H1 (cell line): ENCODE measurements at regions not wholly inside any gene's neighbourhood (a gene's known extent, or its start where the extent isn't known, plus 50 kb on each side); places are given as distances from the start of the nearest gene placed in this dataset.

Experiments
- CTCF ChIA-PET: fragments of 300-600 bp; sonication (Branson Sonifier 250); formaldehyde crosslinking; loops from one replicate; lab custom pipeline; 2021; ENCODE audit not compliant: partially characterized antibody; lab: Charles Lee
- POLR2A ChIA-PET: fragments of 300-600 bp; sonication (Branson Sonifier 250); formaldehyde crosslinking; loops from one replicate; lab custom pipeline; 2021; ENCODE audit warnings: inconsistent platforms; ENCODE audit not compliant: partially characterized antibody; lab: Charles Lee
- DNase-seq, 2 experiments: peaks; one replicate each; pipeline versions ENCODE4 v3.0.0 to v3.0.0-alpha.2; 2010 to 2022; ENCODE audit warnings: low spot score in 2 of 2, low read depth in 1 of 2, mixed read lengths in 1 of 2
- FAIRE-seq: peaks from 2 replicates; lab custom pipeline; 2011; peaks lifted over from hg19 to GRCh38; lab: Jason Lieb, UNC
- H2AFZ ChIP-seq: 2 replicates; pipeline ENCODE4 v1.8.1; 2012; ENCODE audit warnings: low read length, inconsistent platforms
- H2AK5ac ChIP-seq: 2 replicates; pipeline ENCODE4 v1.6.1; 2013; ENCODE audit warnings: low read depth, low read length
- H2BK120ac ChIP-seq: replicated peaks from 2 replicates; pipeline ENCODE3; 2013; ENCODE audit warnings: low read depth, low read length, inconsistent platforms
- H2BK12ac ChIP-seq: 2 replicates; pipeline ENCODE4 v1.6.1; 2013; ENCODE audit warnings: low read depth, low read length
- H2BK15ac ChIP-seq: 2 replicates; pipeline ENCODE4 v1.6.1; 2013; ENCODE audit warnings: low read length
- H2BK20ac ChIP-seq: 2 replicates; pipeline ENCODE4 v1.6.1; 2013; ENCODE audit warnings: low read length
- H2BK5ac ChIP-seq: 2 replicates; pipeline ENCODE4 v1.6.1; 2013; ENCODE audit warnings: low read depth, low read length
- H3K14ac ChIP-seq: 2 replicates; pipeline ENCODE4 v1.6.1; 2013; ENCODE audit warnings: inconsistent platforms; ENCODE audit not compliant: insufficient read length
- H3K18ac ChIP-seq: 2 replicates; pipeline ENCODE4 v1.6.1; 2013; ENCODE audit warnings: low read length; ENCODE audit errors: extremely low read depth
- H3K23ac ChIP-seq: 2 replicates; pipeline ENCODE4 v1.6.1; 2013; ENCODE audit warnings: inconsistent platforms; ENCODE audit not compliant: insufficient read length
- H3K23me2 ChIP-seq: 2 replicates; pipeline ENCODE4 v1.6.1; 2013; ENCODE audit warnings: low read depth, low read length
- H3K27ac ChIP-seq: 2 replicates; pipeline ENCODE4 v1.6.1; 2011; ENCODE audit warnings: low read depth, low read length, inconsistent platforms
- H3K27me3 ChIP-seq, 4 experiments: replicated peaks in 1 of 4; 1 replicate in 1 of 4; 2 replicates in 3 of 4; pipeline versions ENCODE4 v1.6.1 to v1.8.1; 2011 to 2013; ENCODE audit warnings: low read length in 3 of 4, mild to moderate bottlenecking in 3 of 4, inconsistent platforms in 2 of 4, mixed read lengths in 2 of 4, moderate library complexity in 1 of 4; ENCODE audit not compliant: control insufficient read depth in 3 of 4, insufficient read depth in 3 of 4; ENCODE audit errors: extremely low read depth in 1 of 4
- H3K36me3 ChIP-seq, 4 experiments: 2 replicates each; pipeline versions ENCODE4 v1.6.1 to v1.8.1; 2011 to 2013; ENCODE audit warnings: mild to moderate bottlenecking in 4 of 4, low read length in 3 of 4, moderate library complexity in 2 of 4, control low read depth in 1 of 4, inconsistent platforms in 1 of 4; ENCODE audit not compliant: insufficient read depth in 4 of 4, control insufficient read depth in 2 of 4
- H3K4ac ChIP-seq: replicated peaks from 2 replicates; pipeline ENCODE3; 2013; ENCODE audit warnings: low read length, low read depth, mixed read lengths, inconsistent platforms; ENCODE audit not compliant: insufficient read length
- H3K4me1 ChIP-seq, 4 experiments: replicated peaks in 1 of 4; 1 replicate in 1 of 4; 2 replicates in 3 of 4; pipeline versions ENCODE4 v1.6.1 to v1.8.1; 2011 to 2013; ENCODE audit warnings: low read length in 3 of 4, inconsistent platforms in 2 of 4, mixed read lengths in 1 of 4; ENCODE audit not compliant: insufficient read depth in 4 of 4, control insufficient read depth in 3 of 4
- H3K4me2 ChIP-seq, 2 experiments: 2 replicates each; pipeline versions ENCODE4 v1.6.1 to v1.8.1; 2011 to 2013; ENCODE audit warnings: low read depth in 2 of 2, low read length in 2 of 2, control low read depth in 1 of 2, inconsistent platforms in 1 of 2, mild to moderate bottlenecking in 1 of 2; ENCODE audit not compliant: insufficient read depth in 1 of 2
- H3K4me3 ChIP-seq, 4 experiments: fragments of 200-600, 300-600 bp in 1 of 4; sonication (generic), shearing (Covaris generic), sonication (Bioruptor Twin) in 1 of 4; 2 replicates each; pipeline versions ENCODE4 v1.5.1 to v1.8.1; 2011 to 2016; ENCODE audit warnings: low read length in 4 of 4, low read depth in 3 of 4, control low read depth in 2 of 4, inconsistent platforms in 2 of 4, mild to moderate bottlenecking in 2 of 4, mixed read lengths in 1 of 4, moderate library complexity in 1 of 4; ENCODE audit not compliant: insufficient read depth in 2 of 4; ENCODE audit errors: extremely low read depth in 1 of 4
- H3K56ac ChIP-seq: replicated peaks from 2 replicates; pipeline ENCODE3; 2013; ENCODE audit warnings: low read depth, mild to moderate bottlenecking, mixed read lengths, low read length, inconsistent platforms; ENCODE audit not compliant: insufficient read length
- H3K79me1 ChIP-seq: 2 replicates; pipeline ENCODE4 v1.6.1; 2013; ENCODE audit warnings: low read depth, low read length, control low read depth
- H3K79me2 ChIP-seq, 2 experiments: 2 replicates each; pipeline versions ENCODE4 v1.6.1 to v1.8.1; 2012 to 2013; ENCODE audit warnings: low read length in 2 of 2, mild to moderate bottlenecking in 2 of 2, inconsistent platforms in 1 of 2; ENCODE audit not compliant: insufficient read depth in 2 of 2, control insufficient read depth in 1 of 2
- H3K9ac ChIP-seq, 4 experiments: replicated peaks in 1 of 4; 1 replicate in 1 of 4; 2 replicates in 3 of 4; pipeline versions ENCODE4 v1.6.1 to v1.8.1; 2011 to 2013; ENCODE audit warnings: low read depth in 3 of 4, low read length in 3 of 4, control low read depth in 2 of 4, mild to moderate bottlenecking in 2 of 4, moderate library complexity in 2 of 4, inconsistent platforms in 1 of 4; ENCODE audit errors: extremely low read depth in 1 of 4
- H3K9me3 ChIP-seq, 2 experiments: 2 replicates each; pipeline versions ENCODE4 v1.6.1 to v1.8.1; 2012 to 2013; ENCODE audit warnings: mild to moderate bottlenecking in 2 of 2, moderate library complexity in 2 of 2, control low read depth in 1 of 2, inconsistent platforms in 1 of 2, low read depth in 1 of 2, low read length in 1 of 2, mixed read lengths in 1 of 2; ENCODE audit not compliant: insufficient read depth in 2 of 2
- H4K20me1 ChIP-seq, 2 experiments: replicated peaks in 1 of 2; 2 replicates each; pipeline versions ENCODE3 to v1.8.1; 2011 to 2013; ENCODE audit warnings: inconsistent platforms in 2 of 2, low read length in 2 of 2, mild to moderate bottlenecking in 1 of 2; ENCODE audit not compliant: insufficient read depth in 2 of 2, control insufficient read depth in 1 of 2
- H4K5ac ChIP-seq: 2 replicates; pipeline ENCODE4 v1.6.1; 2013; ENCODE audit warnings: low read length, low read depth, mixed read lengths, inconsistent platforms; ENCODE audit not compliant: insufficient read length
- H4K8ac ChIP-seq: 2 replicates; pipeline ENCODE4 v1.8.0; 2013; ENCODE audit warnings: mild to moderate bottlenecking, moderate library complexity, low read length, inconsistent platforms; ENCODE audit not compliant: insufficient read depth; ENCODE audit errors: extremely low read depth
- H4K91ac ChIP-seq: replicated peaks from 2 replicates; pipeline ENCODE3; 2013; ENCODE audit warnings: low read length, mixed read lengths, inconsistent platforms; ENCODE audit not compliant: insufficient read length
- HDAC2 ChIP-seq, 2 experiments: fragments of 300-600 bp in 1 of 2; sonication (generic) in 1 of 2; IDR thresholded peaks; 2 replicates each; pipeline ENCODE4 v1.6.1; 2011 to 2012; ENCODE audit warnings: low read depth in 2 of 2, low read length in 2 of 2, mild to moderate bottlenecking in 2 of 2, moderate library complexity in 2 of 2, borderline replicate concordance in 1 of 2, inconsistent platforms in 1 of 2
- HDAC6 ChIP-seq: IDR thresholded peaks from one replicate; pipeline ENCODE4 v1.7.1; 2012; ENCODE audit warnings: low read depth, mild to moderate bottlenecking, inconsistent platforms, low read length, moderate library complexity
- NRF1 ChIP-seq: IDR thresholded peaks from 2 replicates; pipeline ENCODE4 v1.6.1; 2011; ENCODE audit warnings: mild to moderate bottlenecking, low read depth, low read length, improper control_type of control experiment
- POLR2A ChIP-seq, 2 experiments: IDR thresholded peaks; 1 replicate in 1 of 2; 2 replicates in 1 of 2; pipeline ENCODE4 v1.6.1; 2011; ENCODE audit warnings: low read depth in 2 of 2, low read length in 2 of 2, mild to moderate bottlenecking in 2 of 2; ENCODE audit errors: control extremely low read depth in 1 of 2
- POLR2AphosphoS5 ChIP-seq: IDR thresholded peaks from 2 replicates; pipeline ENCODE4 v1.6.1; 2011; ENCODE audit warnings: low read depth, low read length
- POU5F1 ChIP-seq: IDR thresholded peaks from 2 replicates; pipeline ENCODE4 v1.6.1; 2011; ENCODE audit warnings: low read depth, mild to moderate bottlenecking, low read length, moderate library complexity
- RNF2 ChIP-seq: fragments of 200-900, 300-1000 bp; sonication (generic); IDR thresholded peaks from 2 replicates; pipeline ENCODE4 v1.7.1; 2016; ENCODE audit warnings: borderline replicate concordance, low read depth, mild to moderate bottlenecking, antibody characterized with exemption, low read length; ENCODE audit not compliant: poor library complexity, severe bottlenecking; ENCODE audit errors: missing control alignments
- RXRA ChIP-seq: IDR thresholded peaks from 2 replicates; pipeline ENCODE4 v1.6.1; 2011; ENCODE audit warnings: low read depth, mild to moderate bottlenecking, low read length, moderate library complexity; ENCODE audit not compliant: insufficient read depth
- SIRT6 ChIP-seq: IDR thresholded peaks from one replicate; pipeline ENCODE4 v1.7.1; 2012; ENCODE audit warnings: low read length, inconsistent platforms
- SP2 ChIP-seq: IDR thresholded peaks from 2 replicates; pipeline ENCODE4 v1.6.1; 2012; ENCODE audit warnings: mild to moderate bottlenecking, low read length, inconsistent platforms
- TAF1 ChIP-seq: IDR thresholded peaks from 2 replicates; pipeline ENCODE4 v1.6.1; 2011; ENCODE audit warnings: mild to moderate bottlenecking, low read depth, low read length
- TEAD4 ChIP-seq: IDR thresholded peaks from 2 replicates; pipeline ENCODE4 v1.6.1; 2012; ENCODE audit warnings: low read depth, low read length, inconsistent platforms, mixed read lengths
- WGBS, 2 experiments: shearing (Covaris generic) in 1 of 2; methylation state at CpG; one replicate each; pipeline versions ENCODE4 v1.1.6 to v1.1.7; 2013 to 2015; ENCODE audit warnings: low lambda C conversion rate in 2 of 2, mixed read lengths in 2 of 2, inconsistent platforms in 1 of 2, low coverage in 1 of 2, missing lambda C conversion rate in 1 of 2; ENCODE audit not compliant: insufficient replicate concordance in 2 of 2, insufficient coverage in 1 of 2, insufficient read length in 1 of 2; ENCODE audit errors: extremely low coverage in 1 of 2, missing lambda C conversion rate in 1 of 2; 5-methylcytosine and 5-hydroxymethylcytosine counted together

- no peaks in the 10 kb centered on the region; a peak in 1 of 8 replicates for H3K36me3 ChIP-seq
- no peak for TF ChIP-seq POLR2A (IDR thresholded peaks at IDR 0.05; ENCODE audit: control extremely low read depth in 1 of 2, low read depth in 2 of 2, low read length in 2 of 2)
- no peak for TF ChIP-seq HDAC6
- TF ChIP-seq POLR2AphosphoS5: no peak
- no peak for TF ChIP-seq SP2
- no peak for TF ChIP-seq RNF2
- no peak for TF ChIP-seq RXRA
- TF ChIP-seq TAF1: no peak
- TF ChIP-seq POU5F1: no peak
- TF ChIP-seq SIRT6: no peak
- TF ChIP-seq NRF1: no peak
- no peak for TF ChIP-seq HDAC2 (IDR thresholded peaks at IDR 0.05; ENCODE audit: borderline replicate concordance in 1 of 2, low read depth in 2 of 2, low read length in 2 of 2)
- TF ChIP-seq TEAD4: no peak
- peak overlapping the region in 1 of 4 experiments; percentile 19; a peak in 1 of 8 replicates for H3K4me3 ChIP-seq
- no peak overlapping the region for H4K91ac ChIP-seq
- peaks cover 9 to 10% of the 10 kb centered on the region in 2 experiments; a peak in 3 of 4 replicates for H3K9me3 ChIP-seq
- no peak for FAIRE-seq
- H4K20me1 ChIP-seq: no peaks in the 10 kb centered on the region
- no peak overlapping the region for H3K23ac ChIP-seq
- no peaks in the 10 kb centered on the region for H3K79me1 ChIP-seq
- no peak overlapping the region for H2BK20ac ChIP-seq
- no peaks in the 10 kb centered on the region for H3K27me3 ChIP-seq
- H4K8ac ChIP-seq: no peak overlapping the region
- no peak overlapping the region for H2BK120ac ChIP-seq
- DNase-seq: no peak
- no peak overlapping the region for H2BK15ac ChIP-seq
- H3K79me2 ChIP-seq: no peaks in the 10 kb centered on the region
- H3K4ac ChIP-seq: no peak overlapping the region
- WGBS, 2 experiments: 96% methylated on average over 1 of the region's 1 CpG; no CpG with 5 or more reads in 1 of the 2 experiments
- no peak overlapping the region for H2AK5ac ChIP-seq
- H3K14ac ChIP-seq: no peak overlapping the region
- ChIA-PET CTCF (interaction anchor here (1.6 kb wide), 1 partner anchor 16 kb away, joined by 4 read pairs; no protein-coding TSS in a partner anchor), POLR2A (no interaction called here)
- no peak overlapping the region for H2BK5ac ChIP-seq
- no peak overlapping the region for H4K5ac ChIP-seq
- H3K23me2 ChIP-seq: peaks cover 2% of the 10 kb centered on the region; the same call in 1 of the 2 replicates
- H3K9ac ChIP-seq: no peak overlapping the region
- no peak overlapping the region for H3K4me2 ChIP-seq
- no peak overlapping the region for H2AFZ ChIP-seq
- H3K4me1 ChIP-seq: no peaks in the 10 kb centered on the region
- H2BK12ac ChIP-seq: no peak overlapping the region
- H3K27ac ChIP-seq: no peak overlapping the region
- no peak overlapping the region for H3K18ac ChIP-seq
- no peak overlapping the region for H3K56ac ChIP-seq
Observed at GRCh38 chr11:92168936-92169335, 55.7 kb upstream of the FAT3 start.
